ENCODE measurements at regions not wholly inside any gene's neighbourhood (a gene's known extent, or its start where the extent isn't known, plus 50 kb on each side); places are given as distances from the start of the nearest gene placed in this dataset.
"Not testable (repeated sequence)": the region's sequence is repeated elsewhere in the genome, so short reads cannot be mapped to it uniquely, and the experiment has no call there.

- Histone ChIP-seq H3K27me3 (replicated peaks in 1 of 2; ENCODE audit: control insufficient read depth in 2 of 2, extremely low read depth in 1 of 2, insufficient read depth in 2 of 2, low read length in 1 of 2) (peaks cover 0 to 10% of the 10 kb centered on the region in 2 experiments), H3K27ac (ENCODE audit: low read length) (no peak overlapping the region), H3K4me1 (ENCODE audit: control insufficient read depth in 1 of 2, extremely low read depth in 1 of 2, insufficient read depth in 2 of 2, low read length in 2 of 2) (no peaks in the 10 kb centered on the region), H3K9me3 (no peaks in the 10 kb centered on the region), H3K36me3 (ENCODE audit: control insufficient read depth in 2 of 2, extremely low read depth in 1 of 2, insufficient read depth in 1 of 2, low read length in 1 of 2) (no peaks in the 10 kb centered on the region), H3K4me3 (ENCODE audit: control insufficient read depth in 1 of 2, extremely low read depth in 1 of 2, low read length in 1 of 2) (no peak overlapping the region)
- Mint-ChIP-seq H3K4me3 (no peak overlapping the region), H3K4me1 (no peaks in the 10 kb centered on the region), H3K27ac (no peak overlapping the region), H3K9me3 (peaks cover 1 to 4% (median 3%) of the 10 kb centered on the region in 3 donors), H3K36me3 (no peaks in the 10 kb centered on the region), H3K27me3 (no peaks in the 10 kb centered on the region)
- WGBS (ENCODE audit: insufficient coverage), result 75% methylated on average over 2 of the region's 5 CpGs
- ChIA-PET POLR2A (no interaction called here), CTCF (no interaction called here)
- no peak for ATAC-seq (replicated peaks in 1 of 4)
- DNase-seq, result no peak
Observed at GRCh38 chr13:78061806-78062205, 143.2 kb upstream of the EDNRB start.

GRCh38 chr13:78060966-78061365 is 142.3 kb upstream of the EDNRB start:
- CTCF ChIA-PET, result no interaction called here
- ATAC-seq (replicated peaks in 1 of 4), result no peak
- Mint-ChIP-seq H3K9me3 (peaks cover 10% of the 10 kb centered on the region in 3 donors), H3K4me3 (no peak overlapping the region), H3K36me3 (no peaks in the 10 kb centered on the region), H3K27ac (no peak overlapping the region), H3K27me3 (no peaks in the 10 kb centered on the region), H3K4me1 (no peaks in the 10 kb centered on the region)
- no peaks in the 10 kb centered on the region for H3K9me3 ChIP-seq
- H3K27me3 ChIP-seq (replicated peaks in 1 of 2; ENCODE audit: control insufficient read depth in 2 of 2, extremely low read depth in 1 of 2, insufficient read depth in 2 of 2, low read length in 1 of 2), result peaks cover 0 to 5% of the 10 kb centered on the region in 2 experiments
- H3K36me3 ChIP-seq (ENCODE audit: control insufficient read depth in 2 of 2, extremely low read depth in 1 of 2, insufficient read depth in 1 of 2, low read length in 1 of 2), result no peaks in the 10 kb centered on the region
- H3K4me1 ChIP-seq (ENCODE audit: control insufficient read depth in 1 of 2, extremely low read depth in 1 of 2, insufficient read depth in 2 of 2, low read length in 2 of 2), result no peaks in the 10 kb centered on the region
- POLR2A ChIA-PET, result no interaction called here
- no peak overlapping the region for H3K27ac ChIP-seq (ENCODE audit: low read length)
- DNase-seq, result no peak
- WGBS (ENCODE audit: insufficient coverage), result 94% methylated on average over 5 of the region's 6 CpGs
- H3K4me3 ChIP-seq (ENCODE audit: control insufficient read depth in 1 of 2, extremely low read depth in 1 of 2, low read length in 1 of 2), result no peak overlapping the region

- H3K4me3 ChIP-seq (ENCODE audit: control insufficient read depth in 1 of 2, extremely low read depth in 1 of 2, low read length in 1 of 2), result not testable (repeated sequence)
- WGBS (ENCODE audit: insufficient coverage), result 60% methylated on average over 1 of the region's 2 CpGs
Observed at GRCh38 chr13:78056865-78057264, 138.2 kb upstream of the EDNRB start.

GRCh38 chr13:78054157-78054556 is 135.5 kb upstream of the EDNRB start:
- H3K4me1 ChIP-seq (ENCODE audit: control insufficient read depth in 1 of 2, extremely low read depth in 1 of 2, insufficient read depth in 2 of 2, low read length in 2 of 2), result no peaks in the 10 kb centered on the region
- CTCF ChIA-PET, result no interaction called here
- H3K27me3 Mint-ChIP-seq, result peaks cover 0 to 5% of the 10 kb centered on the region in 2 donors
- H3K36me3 ChIP-seq (ENCODE audit: control insufficient read depth in 2 of 2, extremely low read depth in 1 of 2, insufficient read depth in 1 of 2, low read length in 1 of 2), result no peaks in the 10 kb centered on the region
- POLR2A ChIA-PET, result no interaction called here
- H3K9me3 ChIP-seq, result no peaks in the 10 kb centered on the region
- H3K27ac Mint-ChIP-seq, result no peak overlapping the region
- peaks cover 0 to 3% of the 10 kb centered on the region in 2 experiments for H3K27me3 ChIP-seq (replicated peaks in 1 of 2; ENCODE audit: control insufficient read depth in 2 of 2, extremely low read depth in 1 of 2, insufficient read depth in 2 of 2, low read length in 1 of 2)
- H3K36me3 Mint-ChIP-seq, result no peaks in the 10 kb centered on the region
- no peak overlapping the region for H3K4me3 ChIP-seq (ENCODE audit: control insufficient read depth in 1 of 2, extremely low read depth in 1 of 2, low read length in 1 of 2)
- no peak overlapping the region for H3K27ac ChIP-seq (ENCODE audit: low read length)
- no peaks in the 10 kb centered on the region for H3K4me1 Mint-ChIP-seq
- ATAC-seq (replicated peaks in 1 of 4) (no peak), DNase-seq (no peak)
- peaks cover 10% of the 10 kb centered on the region in 3 donors for H3K9me3 Mint-ChIP-seq
- H3K4me3 Mint-ChIP-seq, result no peak overlapping the region
- WGBS (ENCODE audit: insufficient coverage), result 100% methylated on average over 2 of the region's 3 CpGs

More at GRCh38 chr13:78056865-78057264, 138.2 kb upstream of the EDNRB start:
- CTCF ChIA-PET; H3K27ac Mint-ChIP-seq; H3K4me1 ChIP-seq (ENCODE audit: control insufficient read depth in 1 of 2, extremely low read depth in 1 of 2, insufficient read depth in 2 of 2, low read length in 2 of 2); H3K27ac ChIP-seq (ENCODE audit: low read length); DNase-seq; H3K9me3 ChIP-seq; H3K4me3 Mint-ChIP-seq; H3K27me3 ChIP-seq (replicated peaks in 1 of 2; ENCODE audit: control insufficient read depth in 2 of 2, extremely low read depth in 1 of 2, insufficient read depth in 2 of 2, low read length in 1 of 2); ATAC-seq (replicated peaks in 1 of 4); H3K36me3 Mint-ChIP-seq; H3K36me3 ChIP-seq (ENCODE audit: control insufficient read depth in 2 of 2, extremely low read depth in 1 of 2, insufficient read depth in 1 of 2, low read length in 1 of 2); POLR2A ChIA-PET; H3K27me3 Mint-ChIP-seq; H3K4me1 Mint-ChIP-seq: not testable (repeated sequence)
- peaks cover 10% of the 10 kb centered on the region in 3 donors for H3K9me3 Mint-ChIP-seq

GRCh38 chr13:78047151-78047550 is 128.5 kb upstream of the EDNRB start:
- H3K9me3 Mint-ChIP-seq, result no peaks in the 10 kb centered on the region
- ChIA-PET CTCF (no interaction called here), POLR2A (no interaction called here)
- no peaks in the 10 kb centered on the region for H3K9me3 ChIP-seq
- H3K27ac Mint-ChIP-seq, result no peak overlapping the region
- ATAC-seq (replicated peaks in 1 of 4) (no peak), DNase-seq (no peak)
- H3K4me3 ChIP-seq (ENCODE audit: control insufficient read depth in 1 of 2, extremely low read depth in 1 of 2, low read length in 1 of 2), result no peak overlapping the region
- H3K36me3 ChIP-seq (ENCODE audit: control insufficient read depth in 2 of 2, extremely low read depth in 1 of 2, insufficient read depth in 1 of 2, low read length in 1 of 2), result no peaks in the 10 kb centered on the region
- no peaks in the 10 kb centered on the region for H3K4me1 Mint-ChIP-seq
- no peaks in the 10 kb centered on the region for H3K4me1 ChIP-seq (ENCODE audit: control insufficient read depth in 1 of 2, extremely low read depth in 1 of 2, insufficient read depth in 2 of 2, low read length in 2 of 2)
- H3K27ac ChIP-seq (ENCODE audit: low read length), result no peak overlapping the region
- no peak overlapping the region for H3K4me3 Mint-ChIP-seq
- no peaks in the 10 kb centered on the region for H3K36me3 Mint-ChIP-seq
- H3K27me3 ChIP-seq (replicated peaks in 1 of 2; ENCODE audit: control insufficient read depth in 2 of 2, extremely low read depth in 1 of 2, insufficient read depth in 2 of 2, low read length in 1 of 2), result peaks cover 0 to 3% of the 10 kb centered on the region in 2 experiments
- WGBS (ENCODE audit: insufficient coverage), result no CpG with 5 or more reads among the region's 1 CpG
- peaks cover 5 to 9% of the 10 kb centered on the region in 2 donors for H3K27me3 Mint-ChIP-seq

GRCh38 chr13:78046331-78046730 is 127.7 kb upstream of the EDNRB start:
- Histone ChIP-seq H3K27me3 (replicated peaks in 1 of 2; ENCODE audit: control insufficient read depth in 2 of 2, extremely low read depth in 1 of 2, insufficient read depth in 2 of 2, low read length in 1 of 2) (peaks cover 0 to 3% of the 10 kb centered on the region in 2 experiments), H3K4me1 (ENCODE audit: control insufficient read depth in 1 of 2, extremely low read depth in 1 of 2, insufficient read depth in 2 of 2, low read length in 2 of 2) (no peaks in the 10 kb centered on the region), H3K27ac (ENCODE audit: low read length) (no peak overlapping the region), H3K36me3 (ENCODE audit: control insufficient read depth in 2 of 2, extremely low read depth in 1 of 2, insufficient read depth in 1 of 2, low read length in 1 of 2) (no peaks in the 10 kb centered on the region), H3K4me3 (ENCODE audit: control insufficient read depth in 1 of 2, extremely low read depth in 1 of 2, low read length in 1 of 2) (no peak overlapping the region), H3K9me3 (no peaks in the 10 kb centered on the region)
- Mint-ChIP-seq H3K27ac (no peak overlapping the region), H3K27me3 (peaks cover 5 to 7% of the 10 kb centered on the region in 2 donors), H3K36me3 (no peaks in the 10 kb centered on the region), H3K4me3 (no peak overlapping the region), H3K9me3 (no peaks in the 10 kb centered on the region), H3K4me1 (no peaks in the 10 kb centered on the region)
- no CpG with 5 or more reads among the region's 2 CpGs for WGBS (ENCODE audit: insufficient coverage)
- DNase-seq (no peak), ATAC-seq (replicated peaks in 1 of 4) (no peak)
- CTCF ChIA-PET, result no interaction called here
- POLR2A ChIA-PET, result no interaction called here

- H3K9me3 ChIP-seq, result no peaks in the 10 kb centered on the region
- no peak for ATAC-seq (replicated peaks in 1 of 4)
- ChIA-PET POLR2A (no interaction called here), CTCF (no interaction called here)
- WGBS (ENCODE audit: insufficient coverage), result no CpG with 5 or more reads among the region's 3 CpGs
- no peak for DNase-seq
- H3K9me3 Mint-ChIP-seq, result no peaks in the 10 kb centered on the region
- H3K27ac ChIP-seq (ENCODE audit: low read length), result no peak overlapping the region
- H3K36me3 Mint-ChIP-seq, result no peaks in the 10 kb centered on the region
- peaks cover 5% of the 10 kb centered on the region in 2 donors for H3K27me3 Mint-ChIP-seq
- peaks cover 0 to 3% of the 10 kb centered on the region in 2 experiments for H3K27me3 ChIP-seq (replicated peaks in 1 of 2; ENCODE audit: control insufficient read depth in 2 of 2, extremely low read depth in 1 of 2, insufficient read depth in 2 of 2, low read length in 1 of 2)
- no peaks in the 10 kb centered on the region for H3K4me1 Mint-ChIP-seq
- H3K27ac Mint-ChIP-seq, result no peak overlapping the region
- H3K4me3 ChIP-seq (ENCODE audit: control insufficient read depth in 1 of 2, extremely low read depth in 1 of 2, low read length in 1 of 2), result no peak overlapping the region
- no peaks in the 10 kb centered on the region for H3K36me3 ChIP-seq (ENCODE audit: control insufficient read depth in 2 of 2, extremely low read depth in 1 of 2, insufficient read depth in 1 of 2, low read length in 1 of 2)
- no peaks in the 10 kb centered on the region for H3K4me1 ChIP-seq (ENCODE audit: control insufficient read depth in 1 of 2, extremely low read depth in 1 of 2, insufficient read depth in 2 of 2, low read length in 2 of 2)
- no peak overlapping the region for H3K4me3 Mint-ChIP-seq
Observed at GRCh38 chr13:78045916-78046315, 127.3 kb upstream of the EDNRB start.
